Fibroblast of villous mesenchyme (primary cell): ENCODE measurements at regions not wholly inside any gene's neighbourhood (a gene's known extent, or its start where the extent isn't known, plus 50 kb on each side); places are given as distances from the start of the nearest gene placed in this dataset.

Experiments used
- DNase-seq: peaks from one replicate; pipeline ENCODE4 v3.0.0-alpha.2; 2010; ENCODE audit warnings: low read depth
- H3K4me3 ChIP-seq: 2 replicates; pipeline ENCODE4 v1.5.1; 2011; ENCODE audit warnings: low read depth, mild to moderate bottlenecking, low read length
- CTCF ChIP-seq: IDR thresholded peaks from 2 replicates; pipeline ENCODE4 v1.5.1; 2012; ENCODE audit warnings: low read depth, mild to moderate bottlenecking, low read length; ENCODE audit not compliant: insufficient read depth

DNA sequence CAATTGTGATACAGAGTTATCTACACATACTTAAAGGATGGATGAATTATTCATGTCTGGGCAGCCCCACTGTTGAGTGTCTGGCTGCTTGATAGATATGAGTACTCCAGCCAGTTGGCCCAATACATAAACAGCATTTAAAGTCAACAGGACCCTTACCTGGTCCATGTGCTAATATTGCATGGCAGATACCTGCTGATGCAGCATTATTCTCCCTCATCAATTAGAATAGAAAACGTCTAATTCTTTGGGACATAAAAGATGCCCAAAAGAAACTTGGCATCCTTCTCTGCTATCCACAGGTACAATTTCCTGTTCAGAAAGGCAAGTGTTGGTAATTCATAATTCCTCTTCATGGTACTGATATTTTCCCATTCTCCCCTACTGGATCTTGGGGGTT is 550.8 kb downstream of the TFAP2B start:
- DNase-seq: no peak
- TF ChIP-seq CTCF: no peak
- H3K4me3 ChIP-seq: no peak overlapping the region

DNA sequence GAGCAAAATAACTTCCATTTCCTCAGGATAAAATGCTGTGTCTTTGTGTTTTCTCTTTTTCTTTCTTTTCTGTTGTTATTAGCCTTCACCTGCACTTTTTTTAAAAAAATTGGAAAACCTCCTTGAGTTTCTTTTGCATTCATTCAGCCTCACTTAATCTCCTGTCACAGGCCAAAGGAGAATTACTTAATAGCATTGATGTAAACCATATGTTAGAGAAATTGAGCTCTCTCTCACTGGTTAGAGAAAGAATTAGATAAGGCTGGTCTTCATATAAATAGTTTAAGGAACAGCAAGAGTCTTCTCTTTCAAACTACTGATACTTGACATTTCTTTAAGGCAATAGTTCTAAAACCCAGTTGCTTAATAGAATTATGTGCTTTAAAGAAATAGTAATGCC is 564.2 kb downstream of the TFAP2B start:
- H3K4me3 ChIP-seq: no peak overlapping the region
- DNase-seq: no peak
- TF ChIP-seq CTCF: no peak

GRCh38 chr6:51384736-51385135 is 566.1 kb downstream of the TFAP2B start:
- no peak overlapping the region for H3K4me3 ChIP-seq
- DNase-seq: no peak
- no peak for TF ChIP-seq CTCF

- no peak for DNase-seq
- TF ChIP-seq CTCF: no peak
These were observed 567.7 kb downstream of the TFAP2B start for GRCh38 chr6:51386347-51386836.

GRCh38 chr6:51387907-51388306 is 569.2 kb downstream of the TFAP2B start:
- TF ChIP-seq CTCF: no peak
- DNase-seq: no peak
- no peak overlapping the region for H3K4me3 ChIP-seq

More at GRCh38 chr6:51386347-51386836, 567.7 kb downstream of the TFAP2B start:
- no peak overlapping the region for H3K4me3 ChIP-seq

DNA sequence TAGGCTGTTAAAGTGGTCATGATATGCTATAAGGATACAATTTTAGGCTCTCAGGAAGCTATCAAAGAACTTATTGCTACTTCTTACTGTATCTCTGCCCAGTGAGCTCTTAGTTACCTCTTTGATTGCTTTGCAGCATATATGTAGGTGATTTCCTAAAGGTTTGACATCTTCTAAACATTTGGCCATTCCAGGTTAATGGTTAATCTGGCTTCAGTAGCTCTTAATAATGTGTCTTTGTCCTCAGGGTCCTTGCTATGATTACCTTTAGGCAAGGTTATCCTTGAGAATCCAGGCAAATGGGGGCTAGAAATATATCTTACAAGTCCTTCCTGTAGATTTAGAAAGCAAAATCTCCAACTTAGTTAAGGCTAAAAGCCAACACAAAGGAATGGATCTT is 575.4 kb downstream of the TFAP2B start:
- TF ChIP-seq CTCF: no peak
- DNase-seq: no peak
- no peak overlapping the region for H3K4me3 ChIP-seq

DNA sequence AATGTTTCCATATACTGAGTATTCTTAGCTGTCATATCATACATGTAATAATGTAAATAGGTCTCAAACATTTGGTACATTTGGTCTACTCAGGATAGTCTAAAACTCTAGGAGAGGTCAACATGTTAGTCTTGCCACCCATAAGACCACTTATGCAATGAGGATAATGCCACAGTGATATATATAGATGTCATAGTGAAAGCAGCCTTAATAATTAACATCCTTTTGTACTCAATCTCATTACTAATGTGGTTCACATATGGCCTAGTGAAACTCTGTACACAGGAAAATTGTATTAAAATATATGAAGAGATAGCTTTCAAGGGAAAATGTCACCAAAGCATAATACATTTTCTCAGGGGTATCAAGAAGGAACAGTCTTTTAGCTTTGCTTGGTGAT is 577.9 kb downstream of the TFAP2B start:
- DNase-seq: no peak
- TF ChIP-seq CTCF: no peak
- no peak overlapping the region for H3K4me3 ChIP-seq
